ENCODE measurements at regions not wholly inside any gene's neighbourhood (a gene's known extent, or its start where the extent isn't known, plus 50 kb on each side); places are given as distances from the start of the nearest gene placed in this dataset.

- TF ChIP-seq CTCF (IDR thresholded peaks at IDR 0.05) (no peak), POLR2A (IDR thresholded peaks at IDR 0.05) (no peak), POLR2AphosphoS5 (IDR thresholded peaks at IDR 0.05; ENCODE audit: insufficient read depth in 1 of 2, low read depth in 1 of 2) (no peak)
These were observed 71.4 kb upstream of the OR9G4 start for GRCh38 chr11:56819916-56820315.
